ENCODE measurements at regions not wholly inside any gene's neighbourhood (a gene's known extent, or its start where the extent isn't known, plus 50 kb on each side); places are given as distances from the start of the nearest gene placed in this dataset.

DNA sequence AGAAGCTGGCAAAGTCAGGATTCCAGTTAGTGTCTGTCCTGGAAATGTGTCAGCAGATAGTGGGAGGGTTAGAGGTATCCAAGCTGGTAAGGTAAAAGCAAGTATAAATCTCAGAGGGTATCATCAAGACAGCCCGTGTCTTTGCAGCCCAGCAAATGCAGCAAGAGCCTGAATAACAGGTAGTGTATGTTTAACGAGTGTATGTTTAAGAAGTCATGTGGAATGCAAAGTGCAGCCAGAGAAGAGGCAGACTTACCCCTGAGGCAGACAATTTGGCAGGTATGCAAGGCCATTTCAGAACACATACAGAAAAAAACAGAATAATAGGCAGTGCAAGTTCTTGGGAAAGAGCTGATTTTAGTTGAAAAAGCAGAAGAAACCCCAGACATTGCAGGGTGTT is 411.0 kb upstream of the NEGR1 start:
- 92% methylated on average over 2 of the region's 2 CpGs for WGBS (ENCODE audit: insufficient coverage)
- H3K36me3 ChIP-seq (replicated peaks in 1 of 2; ENCODE audit: control extremely low read depth in 1 of 2, control insufficient read depth in 1 of 2, extremely low read depth in 1 of 2, insufficient read depth in 2 of 2, low read length in 1 of 2): no peaks in the 10 kb centered on the region
- no peaks in the 10 kb centered on the region for H4K20me1 ChIP-seq (ENCODE audit: control insufficient read depth, insufficient read depth, low read length, poor library complexity, severe bottlenecking)
- Mint-ChIP-seq H3K4me1 (no peaks in the 10 kb centered on the region), H3K27me3 (no peaks in the 10 kb centered on the region), H3K27ac (no peak overlapping the region), H3K4me3 (no peak overlapping the region), H3K9me3 (ENCODE audit: insufficient read depth) (peaks cover 5% of the 10 kb centered on the region)
- no peaks in the 10 kb centered on the region for H3K79me2 ChIP-seq (ENCODE audit: control insufficient read depth, insufficient read depth, low read length)
- DNase-seq (no peak), ATAC-seq (ENCODE audit: low read depth) (no peak)
- no peak overlapping the region for H3K4me2 ChIP-seq (replicated peaks; ENCODE audit: low read depth, low read length, poor library complexity, severe bottlenecking)
- no peak overlapping the region for H3K9ac ChIP-seq (ENCODE audit: low read length)
- ChIA-PET CTCF (no interaction called here), POLR2A (no interaction called here)
- no peaks in the 10 kb centered on the region for H3K27me3 ChIP-seq (replicated peaks in 1 of 4; ENCODE audit: control extremely low read depth in 1 of 4, control insufficient read depth in 3 of 4, insufficient read depth in 4 of 4, low read length in 3 of 4)
- no peak overlapping the region for H2AFZ ChIP-seq (ENCODE audit: insufficient read depth, low read depth, low read length, poor library complexity, severe bottlenecking)
- no peak overlapping the region for H3K4me3 ChIP-seq (ENCODE audit: control extremely low read depth in 1 of 5, extremely low read depth in 1 of 5, insufficient read depth in 1 of 5, low read depth in 2 of 5, low read length in 4 of 5)
- no peak for TF ChIP-seq EZH2 (IDR thresholded peaks at IDR 0.05; ENCODE audit: borderline replicate concordance, insufficient read depth, low read depth, low read length, poor library complexity, severe bottlenecking)
- TF ChIP-seq, protein P1, sequence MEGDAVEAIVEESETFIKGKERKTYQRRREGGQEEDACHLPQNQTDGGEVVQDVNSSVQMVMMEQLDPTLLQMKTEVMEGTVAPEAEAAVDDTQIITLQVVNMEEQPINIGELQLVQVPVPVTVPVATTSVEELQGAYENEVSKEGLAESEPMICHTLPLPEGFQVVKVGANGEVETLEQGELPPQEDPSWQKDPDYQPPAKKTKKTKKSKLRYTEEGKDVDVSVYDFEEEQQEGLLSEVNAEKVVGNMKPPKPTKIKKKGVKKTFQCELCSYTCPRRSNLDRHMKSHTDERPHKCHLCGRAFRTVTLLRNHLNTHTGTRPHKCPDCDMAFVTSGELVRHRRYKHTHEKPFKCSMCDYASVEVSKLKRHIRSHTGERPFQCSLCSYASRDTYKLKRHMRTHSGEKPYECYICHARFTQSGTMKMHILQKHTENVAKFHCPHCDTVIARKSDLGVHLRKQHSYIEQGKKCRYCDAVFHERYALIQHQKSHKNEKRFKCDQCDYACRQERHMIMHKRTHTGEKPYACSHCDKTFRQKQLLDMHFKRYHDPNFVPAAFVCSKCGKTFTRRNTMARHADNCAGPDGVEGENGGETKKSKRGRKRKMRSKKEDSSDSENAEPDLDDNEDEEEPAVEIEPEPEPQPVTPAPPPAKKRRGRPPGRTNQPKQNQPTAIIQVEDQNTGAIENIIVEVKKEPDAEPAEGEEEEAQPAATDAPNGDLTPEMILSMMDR (IDR thresholded peaks at IDR 0.05): no peak
- H3K27ac ChIP-seq (ENCODE audit: low read length in 2 of 2): no peak overlapping the region
- peaks cover 0 to 3% (median 0%) of the 10 kb centered on the region in 3 donors for H3K9me3 ChIP-seq (ENCODE audit: control extremely low read depth in 1 of 3, control insufficient read depth in 2 of 3, insufficient read depth in 1 of 3, low read length in 2 of 3)
- no peaks in the 10 kb centered on the region for H3K4me1 ChIP-seq (ENCODE audit: control insufficient read depth in 2 of 2, insufficient read depth in 2 of 2, low read length in 2 of 2)
- intact Hi-C loops (cut with micrococcal nuclease): no loop called here

DNA sequence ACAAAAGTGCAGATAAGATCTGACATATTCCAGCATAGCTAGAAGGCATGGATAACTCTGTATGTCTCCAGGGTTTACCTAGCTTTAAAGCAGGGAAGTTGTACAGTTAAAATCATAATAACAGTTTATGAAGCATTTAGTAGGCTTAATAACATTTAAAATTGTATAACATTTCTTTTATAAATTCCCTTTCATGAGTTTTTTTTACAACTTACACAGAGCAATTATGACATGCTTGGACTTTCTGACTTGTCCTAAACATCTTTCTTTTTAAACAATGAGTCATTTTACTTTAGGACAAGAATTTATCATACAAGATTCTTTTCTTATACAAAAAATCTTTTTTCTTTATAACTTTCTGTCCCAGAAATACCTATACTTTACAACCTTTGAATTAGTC is 408.5 kb upstream of the NEGR1 start:
- peaks cover 0 to 3% (median 0%) of the 10 kb centered on the region in 3 donors for H3K9me3 ChIP-seq (ENCODE audit: control extremely low read depth in 1 of 3, control insufficient read depth in 2 of 3, insufficient read depth in 1 of 3, low read length in 2 of 3)
- no peaks in the 10 kb centered on the region for H3K4me1 Mint-ChIP-seq

More for the DNA sequence above, 408.5 kb upstream of the NEGR1 start:
- Mint-ChIP-seq H3K9me3 (ENCODE audit: insufficient read depth) (peaks cover 7% of the 10 kb centered on the region), H3K27ac (no peak overlapping the region), H3K27me3 (no peaks in the 10 kb centered on the region), H3K4me3 (no peak overlapping the region)
- CTCF ChIA-PET: no interaction called here
- Histone ChIP-seq H2AFZ (ENCODE audit: insufficient read depth, low read depth, low read length, poor library complexity, severe bottlenecking) (no peak overlapping the region), H3K36me3 (replicated peaks in 1 of 2; ENCODE audit: control extremely low read depth in 1 of 2, control insufficient read depth in 1 of 2, extremely low read depth in 1 of 2, insufficient read depth in 2 of 2, low read length in 1 of 2) (no peaks in the 10 kb centered on the region), H3K4me3 (ENCODE audit: control extremely low read depth in 1 of 5, extremely low read depth in 1 of 5, insufficient read depth in 1 of 5, low read depth in 2 of 5, low read length in 4 of 5) (no peak overlapping the region), H3K79me2 (ENCODE audit: control insufficient read depth, insufficient read depth, low read length) (no peaks in the 10 kb centered on the region), H3K4me1 (ENCODE audit: control insufficient read depth in 2 of 2, insufficient read depth in 2 of 2, low read length in 2 of 2) (no peaks in the 10 kb centered on the region), H3K27ac (ENCODE audit: low read length in 2 of 2) (no peak overlapping the region), H3K9ac (ENCODE audit: low read length) (no peak overlapping the region), H4K20me1 (ENCODE audit: control insufficient read depth, insufficient read depth, low read length, poor library complexity, severe bottlenecking) (no peaks in the 10 kb centered on the region), H3K27me3 (replicated peaks in 1 of 4; ENCODE audit: control extremely low read depth in 1 of 4, control insufficient read depth in 3 of 4, insufficient read depth in 4 of 4, low read length in 3 of 4) (no peaks in the 10 kb centered on the region), H3K4me2 (replicated peaks; ENCODE audit: low read depth, low read length, poor library complexity, severe bottlenecking) (no peak overlapping the region)
- no peak for TF ChIP-seq EZH2 (IDR thresholded peaks at IDR 0.05; ENCODE audit: borderline replicate concordance, insufficient read depth, low read depth, low read length, poor library complexity, severe bottlenecking)
- TF ChIP-seq, protein P1 (IDR thresholded peaks at IDR 0.05): no peak
- intact Hi-C loops (cut with micrococcal nuclease): no loop called here
- POLR2A ChIA-PET: no interaction called here
- DNase-seq (no peak), ATAC-seq (ENCODE audit: low read depth) (no peak)

All from B cell (primary cell).